AML-193 (cell line): ENCODE measurements at regions not wholly inside any gene's neighbourhood (a gene's known extent, or its start where the extent isn't known, plus 50 kb on each side); places are given as distances from the start of the nearest gene placed in this dataset.

Experiments
- DNase-seq, 2 experiments: peaks; one replicate each; lab custom pipeline; 2025; lab: John Stamatoyannopoulos, UW

DNA sequence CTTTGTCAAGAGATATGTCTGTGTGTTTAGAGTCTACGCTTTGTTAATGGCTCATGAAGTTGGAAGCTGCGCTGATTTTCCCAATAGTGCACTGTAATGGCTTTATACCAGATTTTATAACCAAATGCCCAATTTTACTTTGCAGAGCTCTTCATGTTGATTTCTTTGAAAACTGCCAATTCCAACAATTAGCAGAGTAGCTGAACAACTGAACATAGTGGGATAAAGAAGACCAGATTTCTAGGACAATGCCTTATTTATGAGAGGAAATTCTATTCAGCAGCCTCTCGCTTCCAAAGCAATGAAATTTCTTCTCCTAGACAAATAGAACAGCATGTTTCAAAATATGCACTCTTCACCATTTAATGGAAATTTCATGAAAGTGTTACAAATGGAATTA lies 66.9 kb upstream of the PROK2 start:
- no peak for DNase-seq

DNA sequence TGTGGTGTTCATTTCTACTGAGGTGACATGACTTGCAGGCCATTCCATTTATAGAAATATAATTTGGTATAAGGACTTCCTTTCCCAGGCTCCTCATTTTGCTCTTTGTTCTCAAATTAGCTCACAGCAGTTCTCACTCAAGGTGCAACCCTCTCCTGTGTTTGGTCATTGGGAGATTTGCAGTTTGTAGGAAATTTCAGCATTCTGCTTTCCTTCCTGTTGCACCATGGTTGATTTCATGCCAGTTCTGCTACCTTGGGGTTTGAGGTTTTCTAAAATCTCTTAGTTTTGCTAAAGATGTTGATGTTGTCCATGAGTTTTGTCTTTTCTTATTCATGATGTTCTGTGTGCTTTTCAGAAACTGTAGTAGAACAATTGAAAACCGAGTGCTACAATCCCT lies 65.7 kb upstream of the PROK2 start:
- peak; percentile 86 to 91 for DNase-seq

DNA sequence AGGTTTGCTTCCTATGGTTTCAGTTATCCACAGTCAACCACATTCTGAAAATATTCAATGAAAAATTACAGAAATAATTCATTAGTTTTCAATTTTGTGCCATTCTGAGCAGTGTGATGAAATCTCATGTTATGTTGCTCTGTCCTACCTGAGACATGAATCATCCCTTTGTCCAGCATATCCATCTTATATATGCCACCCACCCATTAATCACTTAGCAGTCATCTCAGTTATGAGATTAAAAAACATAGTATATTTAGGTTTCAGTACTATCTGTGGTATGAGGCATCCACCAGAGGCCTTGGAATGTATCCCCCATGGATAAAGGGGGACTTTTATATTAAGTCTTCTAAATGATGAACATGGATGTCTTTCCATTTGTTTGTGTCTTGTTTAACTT lies 64.7 kb upstream of the PROK2 start:
- DNase-seq: no peak

DNA sequence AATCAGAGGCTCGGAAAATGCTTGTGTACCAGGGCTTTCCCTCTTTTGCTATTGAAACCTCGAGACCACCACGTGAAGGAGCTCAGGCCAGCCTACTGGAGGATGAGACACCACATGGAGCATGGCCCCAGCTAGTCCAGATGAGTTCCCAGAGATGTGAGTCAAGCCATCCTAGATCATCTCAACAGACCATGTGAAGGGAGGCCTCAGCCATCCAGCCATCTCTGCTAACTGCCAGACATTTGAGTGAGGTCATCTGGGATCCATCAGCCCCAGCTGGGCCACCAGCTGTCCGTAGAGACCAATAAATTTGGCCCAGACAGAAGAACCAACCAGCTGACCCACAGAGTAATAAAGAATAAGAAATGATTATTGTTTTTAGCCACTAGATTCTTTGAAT lies 62.8 kb upstream of the PROK2 start:
- DNase-seq: no peak

DNA sequence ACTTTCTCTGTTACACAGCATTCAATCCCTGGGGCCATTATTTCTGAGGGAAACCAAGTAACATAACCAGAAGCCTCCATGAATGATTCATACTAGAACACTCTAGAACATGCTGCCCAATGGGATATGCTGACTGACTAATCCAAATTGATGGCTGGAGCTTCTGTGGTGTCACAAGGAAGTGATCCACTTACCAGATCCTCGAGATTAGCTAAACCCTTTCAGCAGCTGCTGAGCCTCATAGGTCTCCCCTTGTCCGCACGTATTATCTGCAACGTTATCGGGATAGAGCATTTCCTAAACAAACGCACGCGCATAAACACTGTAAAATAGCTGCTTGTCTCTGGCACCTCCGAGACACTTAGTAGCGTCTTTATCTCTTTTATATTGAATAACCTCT lies 61.2 kb upstream of the PROK2 start:
- DNase-seq: no peak

DNA sequence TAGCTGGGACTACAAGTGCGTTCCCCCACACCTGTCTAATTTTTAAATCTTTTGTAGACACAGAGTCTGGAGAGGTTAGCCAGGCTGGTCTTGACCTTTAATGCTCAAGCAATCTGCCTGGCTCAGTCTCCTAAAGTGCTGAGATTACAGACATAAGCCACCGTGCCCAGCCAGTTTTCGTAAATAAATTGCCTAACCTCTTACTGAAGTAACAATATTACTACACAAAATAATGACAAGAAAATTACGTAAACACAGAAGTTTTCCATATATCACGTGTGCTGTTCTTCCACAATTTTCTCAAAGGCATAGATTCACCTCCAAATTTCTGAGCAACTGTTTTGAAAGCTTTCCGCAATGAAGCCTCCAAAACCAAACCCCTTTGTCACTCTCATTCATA lies 58.1 kb upstream of the PROK2 start:
- no peak for DNase-seq

DNA sequence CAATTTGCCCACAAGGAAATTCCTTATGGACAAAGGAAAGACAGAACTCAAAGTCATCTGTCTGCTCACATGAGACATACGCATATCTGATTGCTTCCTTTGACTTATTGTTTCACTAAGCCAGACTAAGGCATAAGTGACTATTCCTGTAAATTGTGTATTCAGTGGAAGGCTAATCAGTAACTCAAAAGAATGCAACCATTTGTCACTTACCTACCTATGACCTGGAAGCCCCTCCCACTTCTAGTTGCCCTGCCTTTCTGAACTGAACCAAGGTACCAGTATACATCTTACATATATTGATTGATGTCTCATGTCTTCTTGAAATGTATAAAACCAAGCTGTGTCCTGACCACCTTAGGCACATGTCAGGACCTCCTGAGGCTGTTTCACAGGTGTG lies 53.5 kb upstream of the PROK2 start:
- DNase-seq: no peak
